DMS 273 (cell line): ENCODE measurements at regions not wholly inside any gene's neighbourhood (a gene's known extent, or its start where the extent isn't known, plus 50 kb on each side); places are given as distances from the start of the nearest gene placed in this dataset.

Experiments used
- DNase-seq: peaks from one replicate; lab custom pipeline; 2025; ENCODE audit not compliant: unreplicated experiment; lab: John Stamatoyannopoulos, UW

GRCh38 chr15:56307180-56307579 lies 58.0 kb upstream of the TEX9 start:
- DNase-seq: peak; percentile 78

GRCh38 chr15:56298723-56299122 lies 55.0 kb upstream of the RFX7 start:
- DNase-seq: no peak

- DNase-seq: peak; percentile 2
These were observed 51.8 kb upstream of the RFX7 start for GRCh38 chr15:56295433-56295832.

GRCh38 chr15:56293495-56294292 lies 50.0 kb upstream of the RFX7 start:
- DNase-seq: no peak
